HG02884 (cell line): ENCODE measurements at regions not wholly inside any gene's neighbourhood (a gene's known extent, or its start where the extent isn't known, plus 50 kb on each side); places are given as distances from the start of the nearest gene placed in this dataset.

Experiments
- ATAC-seq: cut with Tn5 transposase; IDR thresholded peaks from one replicate; pipeline ENCODE4 v1.9.1; 2021; ENCODE audit warnings: mild to moderate bottlenecking, moderate library complexity; ENCODE audit not compliant: unreplicated experiment

DNA sequence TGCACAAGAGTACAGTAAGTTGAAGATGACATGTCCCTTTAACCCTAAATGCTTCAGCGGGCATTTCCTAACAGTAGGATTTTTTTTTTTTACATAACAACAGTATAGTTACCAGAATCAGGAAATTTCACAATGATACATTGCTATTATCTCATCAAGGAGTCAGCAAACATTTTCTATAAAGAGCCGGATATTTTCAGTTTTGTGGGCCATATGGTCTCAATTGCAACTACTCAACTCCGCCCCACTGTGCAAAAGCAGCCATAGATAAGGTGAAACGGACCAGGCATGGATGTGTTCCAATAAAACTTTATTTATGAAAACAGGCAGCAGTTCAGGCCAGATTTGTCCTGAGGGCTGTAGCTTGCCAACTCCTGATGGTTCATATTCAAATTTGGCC, 130.6 kb downstream of the SMAD6 start:
- ATAC-seq = no peak

DNA sequence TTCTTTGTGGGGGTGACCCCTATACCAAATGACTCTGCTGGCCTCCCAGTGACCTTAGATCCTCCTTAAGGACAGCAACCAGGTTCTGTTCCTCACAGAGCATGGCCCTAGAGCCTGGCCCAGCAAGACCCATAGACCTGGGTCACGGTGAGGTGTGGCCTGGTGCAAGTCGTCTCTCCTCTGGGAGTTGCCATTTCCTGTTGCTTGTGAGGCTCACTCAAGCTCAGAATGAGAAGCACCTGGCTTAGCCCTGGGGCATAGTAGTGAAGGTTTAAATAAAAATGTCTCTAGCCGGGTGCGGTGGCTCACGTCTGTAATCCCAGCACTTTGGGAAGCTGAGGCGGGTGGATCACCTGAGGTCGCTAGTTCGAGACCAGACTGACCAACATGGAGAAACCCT, 131.3 kb downstream of the SMAD6 start:
- no peak for ATAC-seq

DNA sequence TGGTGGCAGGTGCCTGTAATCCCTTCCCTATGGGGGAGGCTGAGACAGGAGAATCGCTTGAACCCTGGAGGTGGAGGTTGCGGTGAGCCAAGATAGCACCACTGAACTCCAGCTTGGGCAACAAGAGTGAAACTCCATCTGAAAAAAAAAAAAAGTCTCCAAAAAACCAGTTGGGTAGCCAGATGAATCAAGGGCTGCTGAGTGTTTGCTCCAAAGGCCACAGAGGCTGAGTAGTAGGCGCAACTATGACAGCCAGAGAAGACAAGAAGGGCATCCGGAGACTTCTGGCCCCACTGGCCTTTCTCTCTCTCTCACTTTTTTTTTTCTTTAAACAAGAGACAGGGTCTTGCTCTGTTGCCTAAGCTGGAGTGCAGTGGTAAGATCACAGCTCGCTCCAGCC, 131.8 kb downstream of the SMAD6 start:
- ATAC-seq = no peak

DNA sequence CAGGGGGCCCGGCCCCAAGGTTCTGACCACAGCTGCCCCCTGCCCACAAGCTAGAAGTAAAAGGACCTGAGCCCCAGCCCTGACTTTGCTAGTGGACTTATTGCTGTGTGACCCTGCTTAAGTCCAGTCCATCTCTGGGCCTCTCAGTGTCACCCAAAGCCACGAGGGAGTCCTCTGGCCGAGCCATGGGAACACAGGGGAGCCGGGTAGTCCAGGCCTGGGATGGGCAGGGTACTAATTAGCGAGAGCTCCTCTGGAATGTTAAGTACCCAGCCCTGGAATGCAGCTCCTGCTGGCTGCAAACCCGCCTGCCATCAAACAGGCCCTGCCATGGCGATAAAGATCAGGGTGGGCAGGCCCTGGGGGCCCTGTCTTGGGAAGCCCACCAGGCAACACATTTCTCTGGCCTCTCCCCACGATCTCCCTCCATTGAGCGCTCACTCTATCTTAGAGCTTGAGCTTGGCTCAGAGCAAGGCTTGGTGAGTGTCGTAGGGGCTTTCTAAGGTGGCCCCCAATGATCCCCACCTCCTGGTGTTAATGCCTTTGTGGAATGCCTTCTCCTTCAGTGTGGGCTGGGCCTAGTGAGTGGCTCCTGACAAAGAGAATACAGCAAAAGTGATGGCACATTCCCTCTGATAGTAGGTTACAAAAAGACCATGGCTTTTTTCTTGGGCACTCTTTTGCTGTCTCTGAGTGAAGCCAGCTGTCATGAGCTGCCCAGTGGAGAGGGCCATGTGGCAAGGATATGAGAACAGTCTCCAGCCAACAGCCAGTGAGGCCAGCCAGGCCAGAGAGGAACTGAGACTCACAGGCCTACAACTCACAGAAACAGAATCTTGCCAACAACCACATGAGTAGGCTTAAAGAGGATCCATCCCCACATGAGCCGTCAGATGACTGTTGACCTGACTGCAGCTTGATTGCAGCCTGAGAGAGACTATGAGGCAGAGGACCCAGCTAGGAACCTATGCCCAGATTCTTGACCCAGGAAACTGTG, 133.1 kb downstream of the SMAD6 start:
- no peak for ATAC-seq

DNA sequence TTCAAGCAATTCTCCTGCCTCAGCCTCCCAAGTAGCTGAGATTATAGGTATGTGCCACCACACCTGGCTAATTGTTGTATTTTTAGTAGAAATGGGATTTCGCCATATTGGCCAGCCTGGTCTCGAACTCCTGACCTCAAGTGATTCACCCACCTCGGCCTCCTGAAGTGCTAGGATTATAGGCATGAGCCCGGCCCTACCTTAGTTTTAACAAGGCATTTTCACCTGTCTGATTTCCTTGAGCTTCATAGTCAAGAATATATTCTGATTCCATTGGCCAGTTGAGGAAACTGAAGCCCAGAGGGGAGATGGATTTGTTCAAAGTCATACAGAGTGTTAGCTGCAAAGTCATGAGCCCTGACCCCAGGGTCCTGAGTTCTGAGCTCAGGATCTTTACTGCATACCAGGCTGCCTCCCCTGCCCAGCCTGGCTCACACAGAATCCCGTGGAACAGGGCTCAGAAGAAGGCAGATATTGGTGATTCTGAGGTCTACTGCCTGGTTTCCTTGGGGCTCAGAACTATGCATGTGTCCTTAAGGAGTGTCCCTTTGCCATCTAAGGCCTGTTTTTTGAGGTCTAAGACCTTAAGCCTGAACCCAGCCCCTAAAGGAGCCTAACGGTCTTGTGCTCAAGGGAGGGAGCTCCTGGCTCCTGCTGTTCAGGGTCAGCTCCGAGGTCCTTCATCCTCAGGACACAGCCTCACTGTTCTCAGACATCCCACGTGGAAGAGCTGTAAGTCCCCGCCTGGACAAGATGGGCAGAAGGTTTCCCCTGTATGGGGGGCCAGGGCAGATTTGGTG, 134.4 kb downstream of the SMAD6 start:
- no peak for ATAC-seq

DNA sequence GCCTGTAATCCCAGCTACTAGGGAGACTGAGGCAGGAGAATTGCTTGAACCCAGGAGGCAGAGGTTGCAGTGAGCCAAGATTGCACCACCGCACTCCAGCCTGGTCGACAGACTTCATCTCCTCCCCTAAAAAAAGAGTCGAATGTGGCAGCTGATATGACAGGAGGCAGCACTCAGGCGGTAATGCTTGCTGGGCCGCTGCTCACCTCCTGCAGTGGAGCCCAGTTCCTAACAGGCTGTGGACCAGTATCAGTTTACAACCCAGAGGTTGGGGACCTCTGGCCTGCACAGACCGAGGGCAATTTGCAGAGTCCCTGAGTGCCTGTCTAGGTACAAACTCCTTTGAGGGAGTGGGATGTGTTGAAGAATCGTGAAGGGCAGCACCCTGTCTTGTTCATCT, 136.2 kb downstream of the SMAD6 start:
- ATAC-seq = no peak

DNA sequence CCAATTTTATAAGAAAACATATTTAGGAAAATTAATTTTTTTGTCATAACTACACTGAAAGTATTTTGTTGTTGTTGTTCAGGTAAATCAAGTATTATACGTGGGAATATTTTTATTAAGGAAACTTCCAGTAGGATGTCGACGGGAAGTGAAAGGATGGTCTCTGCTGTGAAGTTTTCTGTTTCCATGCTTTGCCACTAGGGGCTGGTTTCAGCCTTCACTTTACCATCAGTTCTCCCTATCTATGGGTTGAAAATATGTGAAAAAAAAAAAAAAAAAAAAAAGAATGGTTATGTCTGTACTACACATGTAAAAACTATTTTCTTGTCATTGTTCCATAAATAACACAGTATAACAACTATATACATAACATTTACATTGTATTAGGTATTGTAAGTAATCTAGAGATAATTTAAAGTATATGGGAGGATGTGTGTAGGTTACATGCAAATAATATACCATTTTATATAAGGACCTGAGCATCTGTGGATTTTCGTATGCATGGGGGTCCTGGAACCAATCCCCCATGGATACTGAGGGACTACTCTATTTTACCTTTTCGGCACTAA, 136.7 kb downstream of the SMAD6 start:
- ATAC-seq = no peak

DNA sequence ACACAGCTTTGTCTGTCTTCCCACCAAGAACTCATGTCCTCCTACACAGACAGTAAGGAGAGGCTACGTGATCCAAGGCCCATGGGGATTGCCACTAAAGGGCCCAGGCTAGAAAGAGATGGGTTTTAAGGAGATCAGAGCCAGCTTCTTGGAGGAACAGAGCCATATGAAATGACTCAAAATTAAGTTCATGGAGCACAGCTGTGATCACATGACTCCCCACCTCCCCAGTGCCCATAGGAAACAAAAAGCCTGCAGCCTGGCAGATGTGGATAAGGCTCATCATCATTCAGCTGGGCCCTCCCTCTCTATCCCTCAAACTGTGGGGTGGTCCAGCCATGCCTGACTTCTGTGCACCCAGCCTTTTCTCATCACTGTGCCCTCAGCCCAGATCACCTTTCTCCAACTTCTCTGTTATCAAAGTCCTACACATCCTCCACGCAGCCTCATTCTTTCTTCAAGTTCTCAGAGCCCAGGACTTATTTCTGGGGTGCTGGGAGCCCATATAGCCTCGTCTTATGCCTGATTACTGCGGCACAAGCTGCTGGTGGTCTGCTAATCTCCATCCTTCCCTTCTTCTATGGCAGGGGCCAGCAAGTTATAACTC, 137.6 kb downstream of the SMAD6 start:
- ATAC-seq = no peak

DNA sequence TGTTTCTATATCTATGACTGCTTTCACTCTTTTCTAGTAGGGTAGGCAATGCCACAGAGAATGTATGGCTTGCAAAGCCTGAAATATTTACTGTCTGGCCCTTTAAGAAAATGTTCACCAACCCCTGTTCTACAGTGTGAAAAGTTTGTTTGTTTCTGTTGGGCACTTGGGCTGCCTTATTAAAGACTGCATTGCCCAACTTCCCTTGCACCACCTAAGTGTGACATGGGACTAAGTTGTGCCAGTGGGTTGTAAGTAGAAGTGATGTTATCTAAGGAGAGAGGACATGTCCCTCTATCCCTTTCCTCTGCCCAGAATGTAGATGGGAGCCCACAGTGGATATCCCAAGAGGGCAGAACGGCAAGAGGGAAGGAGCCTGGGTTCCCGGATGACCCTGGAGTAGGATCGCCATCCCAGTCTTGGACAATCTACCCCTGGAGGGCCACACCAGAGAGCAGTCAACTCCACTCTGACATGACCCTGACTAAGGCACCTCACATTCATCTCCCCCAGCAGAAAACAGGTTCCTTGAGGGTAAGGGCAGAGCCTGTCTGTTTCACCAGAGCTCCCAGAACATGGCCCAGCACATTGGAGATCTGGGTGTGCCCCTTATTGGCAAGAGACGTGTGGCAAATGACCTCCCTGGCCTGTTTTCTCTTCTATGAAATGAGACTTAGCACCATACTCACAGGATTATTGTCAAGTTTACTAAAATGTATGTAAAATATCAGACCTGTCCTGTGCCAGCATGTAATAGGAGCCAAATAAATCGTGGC, 138.8 kb downstream of the SMAD6 start:
- no peak for ATAC-seq

DNA sequence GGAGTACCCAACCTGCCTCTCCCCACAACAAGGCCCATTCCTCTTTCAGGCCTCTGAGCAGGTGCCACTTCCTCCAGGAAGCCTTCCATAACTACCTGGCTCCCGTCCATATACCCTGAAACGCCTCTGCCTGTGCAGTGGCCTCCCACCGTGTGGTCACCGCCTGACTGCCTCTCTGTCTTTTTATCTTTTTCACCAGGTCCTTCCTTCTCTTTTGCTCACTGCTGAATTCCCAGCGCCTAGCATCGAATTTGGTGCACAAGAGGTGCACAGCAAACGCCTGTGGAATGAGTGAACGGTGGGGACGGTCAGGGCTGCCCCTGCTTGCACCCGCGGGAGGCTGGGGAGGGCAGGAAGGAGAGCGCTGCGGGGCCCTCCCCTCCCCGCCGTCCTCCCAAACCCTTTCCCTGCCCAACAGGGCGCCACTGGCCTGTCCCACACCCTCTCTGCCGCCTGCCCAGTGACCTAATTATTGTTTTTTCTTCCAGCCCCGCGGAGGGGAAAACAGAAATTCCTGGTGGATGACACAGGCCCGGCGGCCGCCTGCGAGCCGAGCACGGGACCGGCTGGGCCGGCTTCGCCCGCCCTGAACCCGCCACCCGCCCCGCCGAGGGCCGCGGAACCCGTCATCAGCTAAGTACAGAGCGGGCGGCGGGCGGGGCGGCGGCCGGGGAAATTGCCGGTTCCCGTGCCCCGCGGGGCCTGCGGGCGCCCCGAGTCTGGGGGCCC, 140.1 kb downstream of the SMAD6 start:
- ATAC-seq = no peak

DNA sequence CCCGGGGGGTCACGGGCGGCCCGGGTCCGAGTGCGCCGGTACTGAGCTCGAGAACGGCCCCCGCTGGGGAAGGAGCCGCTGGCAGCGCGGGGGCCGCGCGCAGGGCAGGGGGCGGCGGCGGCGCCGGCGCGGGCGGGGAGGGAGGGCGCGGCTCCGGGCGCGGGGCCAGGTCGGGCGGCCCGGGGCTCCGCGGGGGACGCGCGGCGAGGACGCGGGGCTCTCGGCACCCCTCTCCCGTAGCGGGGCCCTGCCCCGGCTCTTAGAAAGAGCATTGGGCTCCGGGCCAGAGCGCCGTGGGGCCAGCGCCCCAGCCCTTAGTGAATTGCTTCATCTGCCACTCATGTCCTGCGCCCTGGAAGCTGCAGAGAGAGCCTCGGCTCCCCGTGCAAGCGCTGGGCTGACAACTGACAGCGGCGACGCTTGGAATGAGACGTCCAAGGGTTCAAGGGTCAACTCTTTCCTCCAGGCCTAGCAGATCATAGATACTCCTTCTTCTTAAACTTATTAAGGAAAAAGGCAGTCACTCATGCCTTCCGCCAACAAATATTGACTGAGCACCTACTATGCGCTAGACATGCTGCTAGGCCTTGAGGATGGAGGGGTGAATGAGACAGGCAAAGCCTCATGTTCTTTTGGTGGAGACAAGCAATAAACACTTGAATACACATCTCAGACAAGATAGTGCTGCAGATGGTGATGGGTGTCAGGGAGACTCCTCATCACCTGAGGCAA, 140.8 kb downstream of the SMAD6 start:
- no peak for ATAC-seq

DNA sequence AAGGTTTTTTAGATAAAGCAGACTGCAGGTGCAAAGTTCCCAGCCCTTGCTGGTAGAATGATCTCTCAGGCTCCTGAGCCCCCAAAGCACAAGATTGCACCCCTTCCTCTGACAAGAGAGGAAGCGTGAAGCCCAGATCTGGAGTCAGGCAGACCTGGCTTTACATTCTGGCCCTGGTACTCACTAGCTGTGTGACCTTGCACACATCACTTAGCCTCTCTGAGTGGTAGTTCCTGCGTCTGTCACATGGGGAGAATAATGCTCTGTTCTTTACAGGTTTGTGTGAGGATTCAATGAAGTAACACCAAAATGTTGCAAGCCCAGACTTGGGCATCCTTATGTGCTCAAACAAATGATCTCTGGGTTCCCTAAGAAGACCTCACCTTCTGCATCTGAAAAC, 141.5 kb downstream of the SMAD6 start:
- ATAC-seq = no peak

DNA sequence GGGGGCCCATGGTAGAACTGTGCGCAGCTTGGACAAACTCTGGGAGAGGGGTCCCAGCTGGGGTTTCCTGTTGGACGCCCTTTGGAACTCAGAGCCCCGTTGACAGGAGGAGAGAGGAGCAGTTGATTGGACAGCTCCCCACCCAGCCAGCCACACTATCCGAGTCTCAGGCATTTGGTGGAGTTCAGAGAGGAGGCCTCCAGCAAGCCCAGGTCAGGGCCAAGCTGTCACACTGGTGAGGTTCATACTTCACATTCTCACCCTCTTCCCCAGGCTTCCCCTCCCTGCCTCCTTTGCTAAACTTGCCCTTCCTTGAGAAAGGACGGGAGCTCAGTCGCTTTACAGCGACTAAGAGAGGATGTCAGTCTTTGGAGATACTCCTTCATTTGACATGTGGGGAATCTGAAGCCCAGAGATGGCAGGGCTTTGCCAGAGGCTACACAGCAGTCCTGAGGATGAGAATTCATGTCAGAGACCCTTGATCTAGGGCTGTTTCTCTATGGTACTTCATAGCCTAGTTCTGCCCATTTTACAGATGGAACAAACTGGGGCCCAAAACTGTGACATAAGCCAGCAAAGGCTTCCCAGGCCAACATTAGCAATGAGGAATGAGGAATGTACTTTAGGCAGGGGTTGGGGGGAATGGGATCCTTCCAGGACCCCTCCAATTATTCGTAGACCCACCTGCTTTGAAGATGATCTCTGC, 142.2 kb downstream of the SMAD6 start:
- no peak for ATAC-seq

DNA sequence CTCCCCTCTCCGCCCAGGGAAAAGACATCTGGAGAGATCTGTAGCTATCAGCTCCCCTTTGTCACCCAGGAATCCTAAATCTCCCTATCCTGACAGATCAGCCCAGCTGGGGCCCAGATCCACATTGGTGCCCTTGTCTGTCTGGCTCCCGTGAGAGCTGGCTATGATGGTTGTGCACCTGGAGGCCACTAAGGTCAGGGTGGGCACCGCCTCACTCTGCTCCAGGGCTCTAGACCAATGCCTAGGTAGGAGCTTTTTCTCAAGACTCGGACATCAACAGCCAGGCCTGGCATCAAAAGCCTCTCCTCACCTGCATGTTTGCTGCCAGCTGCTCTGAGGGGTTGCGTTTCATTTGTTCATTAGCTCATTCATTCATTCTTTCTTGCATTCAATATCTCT, 142.7 kb downstream of the SMAD6 start:
- ATAC-seq = no peak

DNA sequence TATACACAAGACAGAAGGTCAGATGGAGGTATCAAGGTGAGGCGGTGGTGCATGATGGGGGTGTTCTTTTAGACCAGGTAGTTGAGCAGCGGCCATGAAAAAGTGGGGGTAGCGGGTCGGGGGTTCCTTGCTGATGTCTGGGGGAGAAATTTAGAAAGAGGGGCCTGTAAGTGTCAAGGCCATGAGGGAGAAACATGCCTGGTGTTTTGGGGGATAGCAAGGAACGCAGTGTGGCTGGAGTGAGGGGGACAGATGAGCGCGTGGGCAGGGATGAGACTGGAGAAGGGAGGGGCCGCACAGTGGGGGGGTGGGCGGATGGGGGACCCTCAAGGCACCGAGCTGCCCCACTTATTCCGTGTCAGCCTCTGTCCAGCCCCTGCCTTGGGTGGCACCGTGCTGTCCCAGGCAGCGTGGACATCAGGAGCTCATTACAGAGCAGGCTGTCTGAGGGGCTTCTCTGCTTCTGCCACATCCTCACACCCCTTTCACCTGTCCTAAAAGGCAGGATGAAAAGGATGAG, 143.3 kb downstream of the SMAD6 start:
- ATAC-seq = no peak

DNA sequence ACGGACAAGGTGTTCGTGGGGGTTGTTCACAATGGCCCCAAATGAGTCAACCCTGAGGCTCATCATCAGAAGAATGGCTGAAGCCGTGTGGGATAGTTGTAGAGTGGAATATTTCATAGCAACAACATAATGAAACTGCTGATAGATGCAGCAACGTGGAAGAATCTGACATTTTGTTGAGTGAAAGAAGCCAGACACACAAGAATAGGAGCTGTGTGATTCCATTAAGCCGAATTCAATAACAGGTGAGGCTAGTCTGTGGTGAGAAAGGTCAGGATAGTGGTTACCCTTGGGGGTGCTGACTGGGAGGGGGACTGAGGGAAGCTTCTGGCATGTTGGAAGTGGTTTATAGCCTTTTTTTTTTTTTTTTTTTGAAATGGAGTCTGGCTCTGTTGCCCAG, 144.0 kb downstream of the SMAD6 start:
- no peak for ATAC-seq

DNA sequence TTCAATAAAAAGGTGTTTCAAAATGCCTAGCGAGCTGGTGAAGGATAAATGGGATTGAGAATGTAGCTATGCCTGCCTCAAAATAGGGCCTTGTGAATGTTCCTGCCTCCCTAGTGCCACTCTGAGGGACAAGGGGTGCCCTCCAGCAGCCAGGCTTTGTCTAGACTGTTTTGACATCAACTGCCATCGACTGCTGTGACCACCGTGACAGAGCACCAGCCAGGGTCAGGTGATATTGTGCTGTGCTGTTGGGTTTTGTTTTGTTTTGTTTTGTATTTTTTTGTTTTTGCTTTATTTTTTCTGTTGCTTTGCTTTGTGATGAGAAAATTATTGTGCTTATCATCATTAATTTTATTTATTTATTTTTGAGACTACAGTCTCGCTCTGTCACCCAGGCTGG, 144.8 kb downstream of the SMAD6 start:
- ATAC-seq = no peak

DNA sequence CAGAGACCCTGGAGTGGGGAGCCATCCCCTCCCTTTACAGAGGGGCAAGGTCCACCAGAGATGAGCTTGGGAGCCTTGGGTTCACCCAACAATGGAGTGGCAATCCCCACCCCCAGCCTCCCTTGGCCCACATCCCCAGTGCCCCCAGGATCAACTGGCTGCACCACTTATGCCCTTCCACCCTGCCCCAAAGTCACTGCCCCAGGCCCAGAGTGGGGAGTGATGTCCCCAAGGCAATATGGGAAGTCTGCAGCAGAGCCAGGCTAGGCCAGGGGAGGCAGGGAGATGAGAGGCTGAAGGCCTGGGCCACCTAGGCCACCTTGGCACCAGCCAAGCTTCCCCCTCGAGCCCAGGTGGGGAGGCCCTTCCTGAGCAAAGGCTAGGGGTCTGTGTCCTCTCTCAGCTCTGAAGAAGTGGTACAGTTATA, 145.5 kb downstream of the SMAD6 start:
- no peak for ATAC-seq
